IPS DF 4.7 (cell line): ENCODE measurements at regions not wholly inside any gene's neighbourhood (a gene's known extent, or its start where the extent isn't known, plus 50 kb on each side); places are given as distances from the start of the nearest gene placed in this dataset.

ENCODE experiments used
- DNase-seq: peaks from one replicate; pipeline ENCODE4 v3.0.0-alpha.2; 2013; ENCODE audit warnings: low spot score; ENCODE audit errors: extremely low read depth

GRCh38 chr2:78423631-78424030 lies 601.9 kb upstream of the REG3G start:
- DNase-seq: no peak

GRCh38 chr2:78427170-78427569 lies 598.3 kb upstream of the REG3G start:
- DNase-seq: no peak

- DNase-seq: no peak
Measured at GRCh38 chr2:78431241-78431640, 594.3 kb upstream of the REG3G start.

GRCh38 chr2:78439122-78439521 lies 586.4 kb upstream of the REG3G start:
- no peak for DNase-seq

- DNase-seq: no peak
Measured at GRCh38 chr2:78455586-78455985, 569.9 kb upstream of the REG3G start.

- no peak for DNase-seq
Measured at GRCh38 chr2:78457269-78457668, 568.2 kb upstream of the REG3G start.

GRCh38 chr2:78465707-78466106 lies 559.8 kb upstream of the REG3G start:
- DNase-seq: no peak

- no peak for DNase-seq
Measured at GRCh38 chr2:78476619-78477229, 548.8 kb upstream of the REG3G start.

- DNase-seq: no peak
Measured at GRCh38 chr2:78486565-78486964, 538.9 kb upstream of the REG3G start.

- DNase-seq: no peak
Measured at GRCh38 chr2:78498125-78498524, 527.4 kb upstream of the REG3G start.

- no peak for DNase-seq
Measured at GRCh38 chr2:78506301-78506700, 519.2 kb upstream of the REG3G start.

GRCh38 chr2:78521938-78522337 lies 503.6 kb upstream of the REG3G start:
- no peak for DNase-seq

GRCh38 chr2:78532762-78533379 lies 492.6 kb upstream of the REG3G start:
- DNase-seq: no peak

GRCh38 chr2:78535395-78535794 lies 490.1 kb upstream of the REG3G start:
- DNase-seq: no peak

GRCh38 chr2:78538322-78538721 lies 487.2 kb upstream of the REG3G start:
- no peak for DNase-seq

- no peak for DNase-seq
Measured at GRCh38 chr2:78540255-78540654, 485.2 kb upstream of the REG3G start.

GRCh38 chr2:78541088-78541450 lies 484.4 kb upstream of the REG3G start:
- DNase-seq: no peak

- DNase-seq: no peak
Measured at GRCh38 chr2:78541451-78542267, 483.8 kb upstream of the REG3G start.

GRCh38 chr2:78546843-78547242 lies 478.7 kb upstream of the REG3G start:
- DNase-seq: no peak

GRCh38 chr2:78549766-78550165 lies 475.7 kb upstream of the REG3G start:
- DNase-seq: no peak

- DNase-seq: no peak
Measured at GRCh38 chr2:78553866-78554647, 471.4 kb upstream of the REG3G start.

GRCh38 chr2:78561876-78562275 lies 463.6 kb upstream of the REG3G start:
- DNase-seq: no peak
